ENCODE measurements at regions not wholly inside any gene's neighbourhood (a gene's known extent, or its start where the extent isn't known, plus 50 kb on each side); places are given as distances from the start of the nearest gene placed in this dataset.

DNA sequence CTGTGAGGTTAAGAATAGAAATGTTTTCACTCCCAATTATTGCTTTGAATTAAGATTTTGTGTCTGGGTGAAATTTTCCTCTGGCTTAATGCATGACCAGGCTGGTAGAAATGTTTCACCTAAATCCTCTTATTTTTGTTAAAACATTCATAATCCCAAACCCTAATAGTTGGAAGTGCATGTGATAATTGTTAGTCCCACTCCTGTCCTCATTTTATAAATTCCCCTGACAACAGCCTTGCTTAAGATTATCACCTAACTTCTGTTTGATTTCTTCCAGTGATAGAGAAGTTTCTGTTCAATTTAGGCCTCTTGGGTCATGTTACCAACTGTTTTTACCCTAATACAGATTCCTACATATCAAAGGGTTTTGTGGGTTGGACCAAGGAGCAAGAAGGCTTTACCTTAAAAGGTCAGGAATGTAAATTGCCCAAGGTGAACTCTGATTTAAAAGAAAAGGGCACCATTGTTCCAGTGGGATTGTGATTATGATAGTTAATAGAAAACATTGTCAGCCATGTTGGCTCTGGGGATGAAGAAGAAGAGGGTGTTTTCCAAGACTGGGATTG, 158.7 kb upstream of the CENPW start:
- intact Hi-C loops (cut with DNase I; ENCODE audit: low total_unique reads): no loop called here
- Histone ChIP-seq H3K36me3 (no peaks in the 10 kb centered on the region), H3K4me1 (peaks cover 0 to 9% of the 10 kb centered on the region in 2 donors), H3K9me3 (no peaks in the 10 kb centered on the region), H3K4me3 (no peak overlapping the region), H3K27me3 (no peaks in the 10 kb centered on the region), H3K27ac (peak overlapping the region; percentile 81 to 82)
- TF ChIP-seq POLR2A (IDR thresholded peaks at IDR 0.05): no peak
- TF ChIP-seq, protein P1, sequence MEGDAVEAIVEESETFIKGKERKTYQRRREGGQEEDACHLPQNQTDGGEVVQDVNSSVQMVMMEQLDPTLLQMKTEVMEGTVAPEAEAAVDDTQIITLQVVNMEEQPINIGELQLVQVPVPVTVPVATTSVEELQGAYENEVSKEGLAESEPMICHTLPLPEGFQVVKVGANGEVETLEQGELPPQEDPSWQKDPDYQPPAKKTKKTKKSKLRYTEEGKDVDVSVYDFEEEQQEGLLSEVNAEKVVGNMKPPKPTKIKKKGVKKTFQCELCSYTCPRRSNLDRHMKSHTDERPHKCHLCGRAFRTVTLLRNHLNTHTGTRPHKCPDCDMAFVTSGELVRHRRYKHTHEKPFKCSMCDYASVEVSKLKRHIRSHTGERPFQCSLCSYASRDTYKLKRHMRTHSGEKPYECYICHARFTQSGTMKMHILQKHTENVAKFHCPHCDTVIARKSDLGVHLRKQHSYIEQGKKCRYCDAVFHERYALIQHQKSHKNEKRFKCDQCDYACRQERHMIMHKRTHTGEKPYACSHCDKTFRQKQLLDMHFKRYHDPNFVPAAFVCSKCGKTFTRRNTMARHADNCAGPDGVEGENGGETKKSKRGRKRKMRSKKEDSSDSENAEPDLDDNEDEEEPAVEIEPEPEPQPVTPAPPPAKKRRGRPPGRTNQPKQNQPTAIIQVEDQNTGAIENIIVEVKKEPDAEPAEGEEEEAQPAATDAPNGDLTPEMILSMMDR (IDR thresholded peaks at IDR 0.05): no peak
- DNase-seq: no peak

DNA sequence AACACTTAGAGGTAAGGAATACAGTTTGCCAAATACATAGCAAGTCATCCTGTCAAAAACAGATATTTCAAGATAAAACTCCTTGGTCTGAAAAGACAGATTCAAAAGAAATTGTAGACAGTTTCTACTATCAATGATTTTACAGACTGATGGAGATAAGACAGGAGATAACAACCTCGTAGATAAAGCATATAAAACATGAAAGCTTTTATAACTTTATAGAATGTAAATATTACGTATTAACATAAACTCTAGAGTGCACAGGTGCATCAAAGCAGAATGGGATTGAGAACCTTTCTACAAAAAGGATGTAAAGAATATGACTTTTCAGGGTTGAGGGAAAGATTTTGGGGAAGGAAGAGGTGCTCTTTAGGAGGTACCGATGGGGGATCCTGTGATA, 158.0 kb upstream of the CENPW start:
- intact Hi-C loops (cut with DNase I; ENCODE audit: low total_unique reads): no loop called here
- peak overlapping the region; percentile 81 to 82 for H3K27ac ChIP-seq

DNA sequence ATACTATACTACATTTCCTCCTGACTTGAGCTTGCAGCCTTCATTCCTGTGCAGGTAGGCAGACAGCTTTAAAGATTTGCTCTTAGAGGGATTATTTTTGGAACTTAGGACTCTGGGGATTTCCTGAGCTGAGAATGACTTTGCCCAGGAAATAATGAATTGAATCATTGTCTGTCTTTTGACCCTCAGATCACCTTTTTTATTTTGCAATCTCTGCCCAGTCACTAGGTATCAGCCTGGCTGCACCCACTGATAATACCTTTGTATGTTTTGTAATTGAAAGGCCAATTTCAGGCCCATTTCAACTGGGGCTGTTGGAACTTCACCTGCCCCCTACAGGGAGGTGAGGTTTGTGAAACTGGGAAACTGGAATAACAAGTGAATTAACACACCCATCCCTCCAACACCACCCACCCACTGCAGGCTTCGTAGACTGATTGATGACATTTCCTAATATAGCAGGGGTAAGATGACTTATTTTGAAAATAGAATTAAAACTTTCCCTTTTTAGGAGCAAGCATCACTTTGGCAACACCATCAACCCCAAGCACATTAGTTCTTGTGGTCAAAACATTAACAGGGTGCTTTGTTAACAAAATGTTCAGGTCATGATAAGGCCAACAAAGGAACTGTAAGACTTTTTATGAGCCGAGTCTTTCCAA, 157.1 kb upstream of the CENPW start:
- TF ChIP-seq POLR2A (IDR thresholded peaks at IDR 0.05): no peak
- TF ChIP-seq, protein P1 (IDR thresholded peaks at IDR 0.05): no peak
- Histone ChIP-seq H3K9me3 (no peaks in the 10 kb centered on the region), H3K27ac (peak overlapping the region; percentile 81 to 82), H3K4me1 (peaks cover 0 to 9% of the 10 kb centered on the region in 2 donors), H3K4me3 (no peak overlapping the region), H3K27me3 (no peaks in the 10 kb centered on the region), H3K36me3 (no peaks in the 10 kb centered on the region)
- intact Hi-C loops (cut with DNase I; ENCODE audit: low total_unique reads): no loop called here
- peak; percentile 28 to 29 for DNase-seq

More for the DNA sequence above, 158.0 kb upstream of the CENPW start:
- no peaks in the 10 kb centered on the region for H3K27me3 ChIP-seq
- H3K36me3 ChIP-seq: no peaks in the 10 kb centered on the region
- TF ChIP-seq POLR2A (IDR thresholded peaks at IDR 0.05): no peak
- TF ChIP-seq, protein P1 (IDR thresholded peaks at IDR 0.05): no peak
- peaks cover 0 to 9% of the 10 kb centered on the region in 2 donors for H3K4me1 ChIP-seq
- no peak overlapping the region for H3K4me3 ChIP-seq
- H3K9me3 ChIP-seq: no peaks in the 10 kb centered on the region
- DNase-seq: no peak

DNA sequence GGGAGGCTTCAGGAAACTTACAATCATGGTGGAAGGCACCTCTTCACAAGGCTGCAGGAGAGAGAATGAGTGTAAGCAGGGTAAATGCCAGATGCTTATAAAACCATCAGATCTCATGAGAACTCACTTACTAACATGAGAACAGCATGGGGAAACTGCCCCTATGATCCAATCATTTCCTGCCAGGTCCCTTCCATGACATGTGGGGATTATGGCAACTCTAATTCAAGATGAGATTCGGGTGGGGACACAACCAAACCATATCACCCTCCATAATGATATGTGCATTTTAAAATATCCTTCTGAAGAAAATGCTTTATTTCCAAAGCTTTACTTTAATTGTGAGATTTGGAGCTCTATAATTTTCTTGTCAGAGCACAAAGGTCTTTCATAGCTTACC, 154.1 kb upstream of the CENPW start:
- no peak for TF ChIP-seq POLR2A (IDR thresholded peaks at IDR 0.05)
- TF ChIP-seq, protein P1 (IDR thresholded peaks at IDR 0.05): no peak
- H3K27ac ChIP-seq: no peak overlapping the region
- H3K4me3 ChIP-seq: no peak overlapping the region
- no peaks in the 10 kb centered on the region for H3K27me3 ChIP-seq
- DNase-seq: no peak
- intact Hi-C loops (cut with DNase I; ENCODE audit: low total_unique reads): no loop called here
- no peaks in the 10 kb centered on the region for H3K36me3 ChIP-seq
- peaks cover 0 to 9% of the 10 kb centered on the region in 2 donors for H3K4me1 ChIP-seq
- no peaks in the 10 kb centered on the region for H3K9me3 ChIP-seq

DNA sequence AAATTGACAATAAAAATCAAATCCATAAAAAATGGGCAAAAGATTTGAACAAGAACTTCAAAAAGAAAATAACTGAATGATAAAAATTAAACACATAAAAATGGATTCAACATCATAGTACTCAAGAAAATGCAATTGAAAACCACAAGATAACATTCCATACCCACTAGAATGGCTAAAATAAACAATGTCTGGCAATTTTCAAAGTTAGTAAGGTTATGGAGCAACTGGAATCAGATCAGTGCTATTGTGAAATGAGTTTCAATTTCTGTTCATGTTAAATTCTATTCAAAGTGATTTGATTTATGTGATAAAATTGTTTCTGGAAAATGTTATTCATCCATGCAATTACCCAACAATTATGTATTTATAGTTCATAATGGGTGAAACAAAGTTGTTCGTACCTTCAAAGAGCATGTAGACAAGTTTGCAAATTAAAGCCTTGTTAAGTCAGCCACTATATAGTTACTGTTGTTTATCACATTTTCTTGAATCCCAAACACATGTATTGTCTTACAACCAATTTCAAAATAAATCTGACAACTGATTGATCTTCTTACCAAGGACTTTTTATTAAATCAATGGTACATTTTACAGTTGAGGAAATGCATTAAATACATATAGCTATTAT, 151.5 kb upstream of the CENPW start:
- intact Hi-C loops (cut with DNase I; ENCODE audit: low total_unique reads): no loop called here
- TF ChIP-seq POLR2A (IDR thresholded peaks at IDR 0.05): no peak
- no peak for DNase-seq

More for the DNA sequence above, 151.5 kb upstream of the CENPW start:
- no peaks in the 10 kb centered on the region for H3K36me3 ChIP-seq
- peaks cover 0 to 6% of the 10 kb centered on the region in 2 donors for H3K4me1 ChIP-seq
- H3K9me3 ChIP-seq: no peaks in the 10 kb centered on the region
- no peaks in the 10 kb centered on the region for H3K27me3 ChIP-seq
- no peak overlapping the region for H3K27ac ChIP-seq
- H3K4me3 ChIP-seq: no peak overlapping the region

Measured in uterus (tissue), 3 donors.